Panc1 (cell line): ENCODE measurements at regions not wholly inside any gene's neighbourhood (a gene's known extent, or its start where the extent isn't known, plus 50 kb on each side); places are given as distances from the start of the nearest gene placed in this dataset.

ENCODE experiments used
- ATAC-seq: fragments of 200-7000 bp; cut with Tn5 transposase; 2 replicates; pipeline ENCODE4 v1.9.1; 2020; ENCODE audit warnings: mild to moderate bottlenecking, moderate library complexity
- BruUV-seq: library from RNA; stranded (reverse); fragments of 400-500 nt; replicated peaks from 2 replicates; lab custom pipeline; 2021; lab: Mats Ljungman, UMichigan
- CTCF ChIA-PET: fragments of 300-600 bp; sonication (Branson Sonifier 250); formaldehyde crosslinking; loops from one replicate; lab custom pipeline; 2022; ENCODE audit warnings: antibody characterized with exemption; lab: Charles Lee
- POLR2A ChIA-PET: fragments of 300-600 bp; sonication (Branson Sonifier 250); formaldehyde crosslinking; loops from one replicate; lab custom pipeline; 2022; ENCODE audit warnings: antibody characterized with exemption; lab: Charles Lee
- DNase-seq: peaks from one replicate; pipeline ENCODE4 v3.0.0-alpha.2; 2010; ENCODE audit warnings: low read depth, low spot score
- H3K27ac ChIP-seq: 2 replicates; pipeline ENCODE4 v1.5.1; 2011; ENCODE audit warnings: mild to moderate bottlenecking, low read length, inconsistent platforms
- H3K27me3 ChIP-seq: fragments of 200-500 bp; sonication (Bioruptor generic); 2 replicates; pipeline ENCODE4 v1.6.0; 2014; ENCODE audit warnings: low read length, inconsistent platforms; ENCODE audit not compliant: control insufficient read depth, insufficient read depth
- H3K36me3 ChIP-seq: fragments of 200-500 bp; sonication (Bioruptor generic); 2 replicates; pipeline ENCODE4 v1.5.1; 2014; ENCODE audit warnings: inconsistent platforms, mild to moderate bottlenecking, low read length, moderate library complexity; ENCODE audit not compliant: control insufficient read depth, insufficient read depth
- H3K4me1 ChIP-seq: 2 replicates; pipeline ENCODE4 v1.5.1; 2011; ENCODE audit warnings: inconsistent platforms, mild to moderate bottlenecking, low read length, moderate library complexity; ENCODE audit not compliant: control insufficient read depth, insufficient read depth
- H3K4me3 ChIP-seq, 2 experiments: 2 replicates each; pipeline ENCODE4 v1.5.1; 2011 to 2012; ENCODE audit warnings: low read depth in 2 of 2, low read length in 2 of 2, mild to moderate bottlenecking in 2 of 2, inconsistent platforms in 1 of 2, moderate library complexity in 1 of 2
- H3K9me3 ChIP-seq: fragments of 200-500 bp; sonication (Bioruptor generic); 2 replicates; pipeline ENCODE4 v1.5.1; 2014; ENCODE audit warnings: low read depth, mild to moderate bottlenecking, inconsistent platforms, low read length, moderate library complexity; ENCODE audit not compliant: control insufficient read depth, insufficient read depth
- POLR2AphosphoS5 ChIP-seq: IDR thresholded peaks from 2 replicates; pipeline ENCODE4 v1.6.1; 2012; ENCODE audit warnings: mild to moderate bottlenecking, low read depth, low read length, moderate library complexity
- SIN3A ChIP-seq: IDR thresholded peaks from 2 replicates; pipeline ENCODE4 v1.6.1; 2012; ENCODE audit warnings: low read depth, mild to moderate bottlenecking, low read length, moderate library complexity, borderline replicate concordance; ENCODE audit not compliant: insufficient read depth
- TCF7L2 ChIP-seq: IDR thresholded peaks from 2 replicates; pipeline ENCODE4 v1.6.1; 2011; ENCODE audit warnings: mild to moderate bottlenecking, low read depth, low read length, inconsistent platforms
- in situ Hi-C: cut with HindIII; loops from 2 replicates; pipeline ENCODE4 v1.10.0; 2016; ENCODE audit warnings: low sequenced_read_pairs, low pct_unique_long_range_greater_than_20kb
- intact Hi-C: fragments of 100-400 bp; cut with micrococcal nuclease; formaldehyde crosslinking; loops from one replicate; pipeline ENCODE4 v1.10.0; 2022; ENCODE audit not compliant: unreplicated experiment
- TF ChIP-seq, protein P1 (sequence below), 2 experiments: IDR thresholded peaks; 2 replicates each; pipeline ENCODE4 v1.6.1; 2011 to 2012; ENCODE audit warnings: low read depth in 2 of 2, control low read depth in 1 of 2, low read length in 1 of 2, mild to moderate bottlenecking in 1 of 2, moderate library complexity in 1 of 2; ENCODE audit not compliant: insufficient read depth in 1 of 2
- TF ChIP-seq, protein P2 (sequence below): fragments of 450-650 bp; IDR thresholded peaks from 2 replicates; pipeline ENCODE4 v1.5.1; 2017; ENCODE audit warnings: mild to moderate bottlenecking

DNA sequence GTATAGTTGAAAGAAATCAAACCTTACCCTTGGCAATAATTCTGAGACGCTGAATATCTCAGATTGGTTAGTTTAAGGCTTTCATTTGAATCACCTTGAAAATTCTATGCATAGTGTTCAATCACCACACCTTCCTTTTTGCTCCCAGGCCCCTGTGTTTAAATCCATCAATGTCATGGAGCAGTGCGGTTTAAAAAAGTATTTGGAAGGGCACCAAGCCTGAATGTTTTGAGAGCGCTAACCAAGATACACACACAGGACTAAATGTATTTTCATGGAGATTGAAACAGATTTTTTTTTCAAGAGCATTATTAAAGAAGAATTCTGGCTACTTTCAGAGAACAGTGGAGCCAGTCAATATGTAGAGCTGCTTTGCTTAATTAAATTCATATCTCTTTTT, 195.7 kb downstream of the CENPW start:
- CTCF ChIA-PET, result no interaction called here
- Histone ChIP-seq H3K36me3 (no peaks in the 10 kb centered on the region), H3K4me3 (no peak overlapping the region), H3K4me1 (no peaks in the 10 kb centered on the region), H3K27ac (no peak overlapping the region), H3K27me3 (no peaks in the 10 kb centered on the region), H3K9me3 (no peaks in the 10 kb centered on the region)
- TF ChIP-seq, protein P1, sequence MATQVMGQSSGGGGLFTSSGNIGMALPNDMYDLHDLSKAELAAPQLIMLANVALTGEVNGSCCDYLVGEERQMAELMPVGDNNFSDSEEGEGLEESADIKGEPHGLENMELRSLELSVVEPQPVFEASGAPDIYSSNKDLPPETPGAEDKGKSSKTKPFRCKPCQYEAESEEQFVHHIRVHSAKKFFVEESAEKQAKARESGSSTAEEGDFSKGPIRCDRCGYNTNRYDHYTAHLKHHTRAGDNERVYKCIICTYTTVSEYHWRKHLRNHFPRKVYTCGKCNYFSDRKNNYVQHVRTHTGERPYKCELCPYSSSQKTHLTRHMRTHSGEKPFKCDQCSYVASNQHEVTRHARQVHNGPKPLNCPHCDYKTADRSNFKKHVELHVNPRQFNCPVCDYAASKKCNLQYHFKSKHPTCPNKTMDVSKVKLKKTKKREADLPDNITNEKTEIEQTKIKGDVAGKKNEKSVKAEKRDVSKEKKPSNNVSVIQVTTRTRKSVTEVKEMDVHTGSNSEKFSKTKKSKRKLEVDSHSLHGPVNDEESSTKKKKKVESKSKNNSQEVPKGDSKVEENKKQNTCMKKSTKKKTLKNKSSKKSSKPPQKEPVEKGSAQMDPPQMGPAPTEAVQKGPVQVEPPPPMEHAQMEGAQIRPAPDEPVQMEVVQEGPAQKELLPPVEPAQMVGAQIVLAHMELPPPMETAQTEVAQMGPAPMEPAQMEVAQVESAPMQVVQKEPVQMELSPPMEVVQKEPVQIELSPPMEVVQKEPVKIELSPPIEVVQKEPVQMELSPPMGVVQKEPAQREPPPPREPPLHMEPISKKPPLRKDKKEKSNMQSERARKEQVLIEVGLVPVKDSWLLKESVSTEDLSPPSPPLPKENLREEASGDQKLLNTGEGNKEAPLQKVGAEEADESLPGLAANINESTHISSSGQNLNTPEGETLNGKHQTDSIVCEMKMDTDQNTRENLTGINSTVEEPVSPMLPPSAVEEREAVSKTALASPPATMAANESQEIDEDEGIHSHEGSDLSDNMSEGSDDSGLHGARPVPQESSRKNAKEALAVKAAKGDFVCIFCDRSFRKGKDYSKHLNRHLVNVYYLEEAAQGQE (IDR thresholded peaks at IDR 0.05; ENCODE audit: insufficient read depth in 1 of 2, low read depth in 2 of 2, low read length in 1 of 2), result no peak
- in situ Hi-C loops (no loop called here), intact Hi-C loops (no loop called here)
- no peak for ATAC-seq
- POLR2A ChIA-PET, result no interaction called here
- no peak for DNase-seq
- BruUV-seq, result no TSS peak

DNA sequence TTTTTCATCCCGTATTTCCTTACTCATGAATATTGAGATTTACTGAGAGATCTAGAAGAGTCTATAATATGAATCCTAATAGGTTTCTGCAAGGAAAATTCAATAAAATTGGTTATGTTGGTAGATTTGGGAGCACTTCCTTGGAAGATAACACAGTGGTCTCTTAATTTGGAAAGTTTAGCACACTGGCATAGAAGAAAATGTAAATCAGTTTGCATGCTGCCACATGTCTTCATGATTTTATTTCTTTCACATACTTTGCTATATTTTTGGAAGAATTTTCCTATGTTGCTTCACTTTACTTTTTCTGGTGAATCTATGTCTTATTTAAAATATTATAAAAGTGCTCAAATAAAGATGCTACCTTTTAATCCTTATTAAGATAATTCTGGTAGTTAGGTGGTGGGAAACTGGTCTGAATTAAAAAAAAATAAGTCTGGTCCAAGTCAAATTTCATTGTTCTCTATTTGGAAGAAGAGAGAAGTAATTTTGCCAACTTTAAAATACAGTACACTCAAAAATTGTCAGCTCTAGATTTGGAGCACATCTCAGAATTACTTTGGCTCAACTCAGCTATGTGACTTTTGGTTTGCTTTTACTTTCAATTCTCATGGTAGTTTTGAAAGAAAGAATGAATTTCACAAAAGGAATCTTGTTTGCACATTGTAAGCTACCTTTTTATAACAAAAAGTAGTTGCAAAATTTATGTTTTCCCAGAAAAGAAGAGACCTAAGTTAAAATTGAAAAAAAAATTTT, 197.3 kb downstream of the CENPW start:
- BruUV-seq, result no TSS peak
- ATAC-seq, result no peak
- ChIA-PET POLR2A (no interaction called here), CTCF (no interaction called here)
- intact Hi-C loops, result no loop called here
- no peaks in the 10 kb centered on the region for H3K27me3 ChIP-seq
- no peak for DNase-seq
- H3K36me3 ChIP-seq, result no peaks in the 10 kb centered on the region
- H3K4me3 ChIP-seq, result no peak overlapping the region
- no peak for TF ChIP-seq TCF7L2
- no peak for TF ChIP-seq SIN3A
- TF ChIP-seq, protein P2, sequence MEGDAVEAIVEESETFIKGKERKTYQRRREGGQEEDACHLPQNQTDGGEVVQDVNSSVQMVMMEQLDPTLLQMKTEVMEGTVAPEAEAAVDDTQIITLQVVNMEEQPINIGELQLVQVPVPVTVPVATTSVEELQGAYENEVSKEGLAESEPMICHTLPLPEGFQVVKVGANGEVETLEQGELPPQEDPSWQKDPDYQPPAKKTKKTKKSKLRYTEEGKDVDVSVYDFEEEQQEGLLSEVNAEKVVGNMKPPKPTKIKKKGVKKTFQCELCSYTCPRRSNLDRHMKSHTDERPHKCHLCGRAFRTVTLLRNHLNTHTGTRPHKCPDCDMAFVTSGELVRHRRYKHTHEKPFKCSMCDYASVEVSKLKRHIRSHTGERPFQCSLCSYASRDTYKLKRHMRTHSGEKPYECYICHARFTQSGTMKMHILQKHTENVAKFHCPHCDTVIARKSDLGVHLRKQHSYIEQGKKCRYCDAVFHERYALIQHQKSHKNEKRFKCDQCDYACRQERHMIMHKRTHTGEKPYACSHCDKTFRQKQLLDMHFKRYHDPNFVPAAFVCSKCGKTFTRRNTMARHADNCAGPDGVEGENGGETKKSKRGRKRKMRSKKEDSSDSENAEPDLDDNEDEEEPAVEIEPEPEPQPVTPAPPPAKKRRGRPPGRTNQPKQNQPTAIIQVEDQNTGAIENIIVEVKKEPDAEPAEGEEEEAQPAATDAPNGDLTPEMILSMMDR, result no peak
- TF ChIP-seq, protein P1 (IDR thresholded peaks at IDR 0.05; ENCODE audit: insufficient read depth in 1 of 2, low read depth in 2 of 2, low read length in 1 of 2), result no peak
- TF ChIP-seq POLR2AphosphoS5, result no peak
- in situ Hi-C loops, result no loop called here
- no peak overlapping the region for H3K27ac ChIP-seq
- H3K9me3 ChIP-seq, result no peaks in the 10 kb centered on the region
- no peaks in the 10 kb centered on the region for H3K4me1 ChIP-seq
